Endothelial cell (in vitro differentiated cells): ENCODE measurements at regions not wholly inside any gene's neighbourhood (a gene's known extent, or its start where the extent isn't known, plus 50 kb on each side); places are given as distances from the start of the nearest gene placed in this dataset.

Experiments used
- DNase-seq: peaks from one replicate; pipeline ENCODE4 v3.0.0; 2021; ENCODE audit warnings: low spot score
- H3K27ac Mint-ChIP-seq: one replicate; pipeline ENCODE4 v1.8.0; 2021; ENCODE audit warnings: mixed read lengths, inconsistent platforms; ENCODE audit not compliant: unreplicated experiment
- H3K27me3 Mint-ChIP-seq: one replicate; pipeline ENCODE4 v1.8.0; 2021; ENCODE audit warnings: mild to moderate bottlenecking, moderate library complexity, mixed read lengths, inconsistent platforms; ENCODE audit not compliant: unreplicated experiment
- H3K36me3 Mint-ChIP-seq: one replicate; pipeline ENCODE4 v1.8.0; 2021; ENCODE audit warnings: mild to moderate bottlenecking, low read depth, mixed read lengths, inconsistent platforms; ENCODE audit not compliant: unreplicated experiment
- H3K4me1 Mint-ChIP-seq: one replicate; pipeline ENCODE4 v1.8.0; 2021; ENCODE audit warnings: mild to moderate bottlenecking, mixed read lengths, inconsistent platforms; ENCODE audit not compliant: unreplicated experiment
- H3K4me3 Mint-ChIP-seq: one replicate; pipeline ENCODE4 v1.8.0; 2021; ENCODE audit warnings: mild to moderate bottlenecking, mixed read lengths, inconsistent platforms; ENCODE audit not compliant: unreplicated experiment
- H3K9me3 Mint-ChIP-seq: one replicate; pipeline ENCODE4 v1.8.0; 2021; ENCODE audit warnings: mixed read lengths, inconsistent platforms; ENCODE audit not compliant: unreplicated experiment
- TF ChIP-seq, protein P1 (sequence below): fragments of 200-600 bp; sonication (generic); IDR thresholded peaks from one replicate; pipeline ENCODE4 v1.5.0; 2021; ENCODE audit warnings: antibody characterized with exemption; ENCODE audit not compliant: unreplicated experiment

DNA sequence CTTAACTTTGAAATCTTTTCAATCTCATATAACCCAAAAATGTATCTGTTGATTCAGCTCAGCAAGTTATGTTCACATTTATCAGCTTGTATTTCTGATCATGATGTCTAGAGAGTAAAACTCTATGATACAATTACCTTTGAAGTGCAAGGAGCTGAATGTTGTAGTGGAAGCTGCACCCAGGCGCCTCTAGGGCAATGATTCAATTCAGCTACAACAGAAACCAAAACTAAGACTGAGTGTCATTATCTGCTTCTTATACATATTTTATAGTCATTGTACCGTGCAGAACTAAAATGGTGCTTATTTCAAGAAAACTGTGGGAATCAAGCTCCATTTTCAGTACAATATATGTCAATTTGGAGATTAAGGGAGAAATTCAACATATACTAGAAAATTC is 1237.5 kb downstream of the ZPLD1 start:
- TF ChIP-seq, protein P1, sequence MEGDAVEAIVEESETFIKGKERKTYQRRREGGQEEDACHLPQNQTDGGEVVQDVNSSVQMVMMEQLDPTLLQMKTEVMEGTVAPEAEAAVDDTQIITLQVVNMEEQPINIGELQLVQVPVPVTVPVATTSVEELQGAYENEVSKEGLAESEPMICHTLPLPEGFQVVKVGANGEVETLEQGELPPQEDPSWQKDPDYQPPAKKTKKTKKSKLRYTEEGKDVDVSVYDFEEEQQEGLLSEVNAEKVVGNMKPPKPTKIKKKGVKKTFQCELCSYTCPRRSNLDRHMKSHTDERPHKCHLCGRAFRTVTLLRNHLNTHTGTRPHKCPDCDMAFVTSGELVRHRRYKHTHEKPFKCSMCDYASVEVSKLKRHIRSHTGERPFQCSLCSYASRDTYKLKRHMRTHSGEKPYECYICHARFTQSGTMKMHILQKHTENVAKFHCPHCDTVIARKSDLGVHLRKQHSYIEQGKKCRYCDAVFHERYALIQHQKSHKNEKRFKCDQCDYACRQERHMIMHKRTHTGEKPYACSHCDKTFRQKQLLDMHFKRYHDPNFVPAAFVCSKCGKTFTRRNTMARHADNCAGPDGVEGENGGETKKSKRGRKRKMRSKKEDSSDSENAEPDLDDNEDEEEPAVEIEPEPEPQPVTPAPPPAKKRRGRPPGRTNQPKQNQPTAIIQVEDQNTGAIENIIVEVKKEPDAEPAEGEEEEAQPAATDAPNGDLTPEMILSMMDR = no peak
- no peak for DNase-seq
- Mint-ChIP-seq H3K36me3 (no peaks in the 10 kb centered on the region), H3K9me3 (no peaks in the 10 kb centered on the region), H3K4me3 (no peak overlapping the region), H3K27me3 (no peaks in the 10 kb centered on the region), H3K4me1 (no peaks in the 10 kb centered on the region), H3K27ac (no peak overlapping the region)

DNA sequence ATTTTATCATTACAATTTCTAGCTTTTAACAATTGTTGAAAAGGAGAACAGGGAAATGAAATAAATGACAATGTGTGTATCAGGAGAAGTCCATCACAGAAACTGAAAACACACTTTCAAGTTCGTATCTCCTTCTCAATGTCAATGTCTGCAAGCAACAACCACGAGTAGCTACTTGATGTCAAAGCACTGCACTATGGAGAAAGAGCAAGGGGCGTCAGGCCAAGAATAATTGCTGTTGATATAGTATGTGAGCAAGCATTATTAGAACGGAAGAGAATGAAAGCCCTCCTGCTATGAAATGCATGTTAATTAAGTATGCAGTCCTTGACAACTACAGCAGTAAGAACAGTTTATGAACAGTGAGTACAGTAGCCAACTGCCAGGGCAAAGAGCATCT is 1250.1 kb downstream of the ZPLD1 start:
- no peak overlapping the region for H3K4me3 Mint-ChIP-seq
- DNase-seq = no peak
- H3K27ac Mint-ChIP-seq = no peak overlapping the region
- no peaks in the 10 kb centered on the region for H3K27me3 Mint-ChIP-seq
- H3K9me3 Mint-ChIP-seq = no peaks in the 10 kb centered on the region
- TF ChIP-seq, protein P1 = no peak
- H3K36me3 Mint-ChIP-seq = no peaks in the 10 kb centered on the region
- H3K4me1 Mint-ChIP-seq = no peaks in the 10 kb centered on the region

- Mint-ChIP-seq H3K27me3 (no peaks in the 10 kb centered on the region), H3K36me3 (no peaks in the 10 kb centered on the region), H3K4me3 (no peak overlapping the region), H3K27ac (no peak overlapping the region), H3K9me3 (no peaks in the 10 kb centered on the region), H3K4me1 (no peaks in the 10 kb centered on the region)
- no peak for DNase-seq
- TF ChIP-seq, protein P1 = no peak
These were observed 1251.1 kb downstream of the ZPLD1 start for GRCh38 chr3:103685939-103686338.

- Mint-ChIP-seq H3K9me3 (no peaks in the 10 kb centered on the region), H3K27ac (no peak overlapping the region), H3K27me3 (peaks cover 3% of the 10 kb centered on the region), H3K36me3 (no peaks in the 10 kb centered on the region), H3K4me1 (no peaks in the 10 kb centered on the region), H3K4me3 (no peak overlapping the region)
- no peak for DNase-seq
- TF ChIP-seq, protein P1 = no peak
These were observed 1255.7 kb downstream of the ZPLD1 start for GRCh38 chr3:103690536-103690935.

GRCh38 chr3:103693831-103694230 is 1259.0 kb downstream of the ZPLD1 start:
- H3K36me3 Mint-ChIP-seq = no peaks in the 10 kb centered on the region
- no peak for DNase-seq
- H3K9me3 Mint-ChIP-seq = no peaks in the 10 kb centered on the region
- no peak overlapping the region for H3K4me3 Mint-ChIP-seq
- no peak overlapping the region for H3K27ac Mint-ChIP-seq
- no peaks in the 10 kb centered on the region for H3K4me1 Mint-ChIP-seq
- H3K27me3 Mint-ChIP-seq = peaks cover 3% of the 10 kb centered on the region
- TF ChIP-seq, protein P1 = no peak
